ENCODE measurements at regions not wholly inside any gene's neighbourhood (a gene's known extent, or its start where the extent isn't known, plus 50 kb on each side); places are given as distances from the start of the nearest gene placed in this dataset.

GRCh38 chr2:446303-446874 lies 158.5 kb upstream of the ALKAL2 start:
- no peak for TF ChIP-seq REST (IDR thresholded peaks at IDR 0.05; ENCODE audit: insufficient read depth in 1 of 2, low read depth in 2 of 2, low read length in 2 of 2)
- no peak for TF ChIP-seq SIN3A (IDR thresholded peaks at IDR 0.05; ENCODE audit: borderline replicate concordance, insufficient read depth, low read length)
- no peak for TF ChIP-seq TAF1 (IDR thresholded peaks at IDR 0.05; ENCODE audit: borderline replicate concordance, insufficient read depth, low read length)

Measured in PFSK-1 (cell line).